Sciatic nerve (tissue), 2 donors: ENCODE measurements at regions not wholly inside any gene's neighbourhood (a gene's known extent, or its start where the extent isn't known, plus 50 kb on each side); places are given as distances from the start of the nearest gene placed in this dataset.

Source experiments
- ATAC-seq: fragments of 200-7000 bp; cut with Tn5 transposase; one replicate; pipeline ENCODE4 v1.9.1; 2020; ENCODE audit warnings: mild to moderate bottlenecking, moderate library complexity
- DNase-seq: peaks from one replicate; pipeline ENCODE4 v3.0.0-alpha.2; 2020; ENCODE audit warnings: low spot score
- intact Hi-C: fragments of 100-400 bp; cut with DNase I; formaldehyde crosslinking; loops from one replicate; pipeline ENCODE4 v1.14.2; 2022
- donor health status: DM: no; HTN: no; CAD: no.
- donor health status: DM: no; HTN: no; CAD: no.

GRCh38 chr2:56086336-56086735 lies 97.5 kb upstream of the CCDC85A start:
- intact Hi-C loops: no loop called here
- ATAC-seq (no peak), DNase-seq (no peak)

GRCh38 chr2:56088411-56088810 lies 95.4 kb upstream of the CCDC85A start:
- intact Hi-C loops: no loop called here
- ATAC-seq: no peak
- DNase-seq: no peak

- no peak for ATAC-seq
- intact Hi-C loops: no loop called here
- DNase-seq: no peak
These were observed 93.9 kb upstream of the CCDC85A start for GRCh38 chr2:56089931-56090330.

DNA sequence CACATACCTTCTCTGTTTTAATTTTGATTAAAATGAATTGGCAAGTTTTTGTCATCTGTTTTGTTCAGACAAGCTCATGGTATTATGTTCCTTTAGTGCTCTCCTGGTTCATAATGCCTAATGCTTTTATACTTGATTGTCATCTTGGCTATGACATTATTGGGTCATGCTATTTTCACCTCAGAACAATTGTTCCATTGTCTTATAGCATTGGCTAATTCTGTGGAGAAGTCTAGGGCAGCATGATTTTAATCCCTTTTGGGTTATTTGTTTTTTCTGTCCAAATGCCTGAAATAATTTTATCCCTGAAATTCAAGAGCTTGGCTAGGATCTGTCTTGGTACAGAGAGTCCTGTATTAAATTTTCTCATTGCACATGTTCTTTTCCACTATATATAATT lies 83.8 kb upstream of the CCDC85A start:
- DNase-seq (no peak), ATAC-seq (no peak)
- intact Hi-C loops: no loop called here

DNA sequence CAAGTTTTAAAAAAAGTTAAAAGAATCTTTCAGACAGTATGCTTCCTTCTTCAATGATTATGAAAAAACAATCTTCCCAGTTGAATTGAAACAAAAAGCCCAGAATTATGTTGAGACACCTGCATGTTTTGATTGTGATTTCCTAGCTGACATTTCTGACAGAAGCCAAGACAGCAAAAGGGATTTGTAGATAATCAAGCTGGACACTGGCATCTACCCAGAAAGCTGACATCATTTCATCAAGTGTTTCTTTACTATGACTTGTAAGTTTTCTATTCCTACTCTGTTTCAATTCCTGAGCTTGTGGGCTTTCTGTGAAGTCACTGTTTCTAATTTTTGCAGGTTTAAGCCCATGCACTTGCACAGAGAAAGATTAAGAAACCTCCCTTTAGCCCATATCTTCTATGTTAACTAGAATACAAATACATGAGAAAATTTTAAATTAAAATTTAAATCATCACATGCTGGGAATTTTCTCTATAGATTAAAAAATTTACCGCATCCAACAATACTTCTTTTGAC lies 82.9 kb upstream of the CCDC85A start:
- intact Hi-C loops: no loop called here
- DNase-seq: no peak
- no peak for ATAC-seq

GRCh38 chr2:56102098-56102497 lies 81.7 kb upstream of the CCDC85A start:
- DNase-seq (no peak), ATAC-seq (no peak)
- intact Hi-C loops: no loop called here

GRCh38 chr2:56102866-56103265 lies 80.9 kb upstream of the CCDC85A start:
- ATAC-seq (no peak), DNase-seq (no peak)
- intact Hi-C loops: no loop called here

DNA sequence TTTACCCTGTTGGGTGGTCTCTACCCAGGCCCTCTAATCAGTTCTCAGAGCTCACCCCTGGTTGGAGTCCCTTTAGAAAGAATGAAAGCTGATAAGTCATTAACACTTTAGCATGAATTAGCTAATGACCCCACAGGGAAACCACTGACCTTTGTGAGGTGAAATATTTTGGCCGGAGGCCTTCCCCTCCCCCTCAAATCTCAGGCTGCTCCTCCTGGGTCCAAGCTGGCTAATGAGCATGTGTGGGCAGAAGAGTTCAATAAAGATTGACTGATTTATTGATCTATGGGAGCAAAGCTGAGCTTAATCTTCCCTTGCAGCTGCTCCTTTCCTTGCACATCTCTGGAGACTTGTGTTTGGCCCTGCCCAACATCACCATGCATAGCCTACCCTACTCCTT lies 78.8 kb upstream of the CCDC85A start:
- intact Hi-C loops: no loop called here
- no peak for ATAC-seq
- no peak for DNase-seq

GRCh38 chr2:56107502-56108220 lies 76.1 kb upstream of the CCDC85A start:
- ATAC-seq (no peak), DNase-seq (no peak)
- intact Hi-C loops: no loop called here

DNA sequence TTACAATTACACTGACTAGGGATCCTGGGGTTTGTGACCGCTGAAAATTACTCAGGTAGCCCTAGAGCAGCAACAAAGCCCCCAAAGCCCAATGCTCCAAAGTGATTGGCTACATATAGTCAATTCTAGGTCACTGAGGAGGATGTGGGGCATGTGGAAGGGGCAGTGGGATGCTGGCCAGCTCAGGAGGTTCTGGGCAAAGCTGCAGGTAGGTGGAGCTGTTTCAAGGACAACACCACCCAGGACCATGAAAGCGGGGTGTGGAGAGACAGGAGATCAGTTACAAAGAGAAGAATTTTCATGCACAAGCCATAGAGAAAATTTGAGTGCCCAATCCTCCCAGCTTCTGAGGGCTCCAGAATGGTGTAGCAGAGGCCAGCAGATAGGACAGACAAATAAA lies 75.0 kb upstream of the CCDC85A start:
- intact Hi-C loops: no loop called here
- DNase-seq (no peak), ATAC-seq (no peak)

- intact Hi-C loops: no loop called here
- DNase-seq (no peak), ATAC-seq (no peak)
These were observed 73.8 kb upstream of the CCDC85A start for GRCh38 chr2:56109994-56110393.

DNA sequence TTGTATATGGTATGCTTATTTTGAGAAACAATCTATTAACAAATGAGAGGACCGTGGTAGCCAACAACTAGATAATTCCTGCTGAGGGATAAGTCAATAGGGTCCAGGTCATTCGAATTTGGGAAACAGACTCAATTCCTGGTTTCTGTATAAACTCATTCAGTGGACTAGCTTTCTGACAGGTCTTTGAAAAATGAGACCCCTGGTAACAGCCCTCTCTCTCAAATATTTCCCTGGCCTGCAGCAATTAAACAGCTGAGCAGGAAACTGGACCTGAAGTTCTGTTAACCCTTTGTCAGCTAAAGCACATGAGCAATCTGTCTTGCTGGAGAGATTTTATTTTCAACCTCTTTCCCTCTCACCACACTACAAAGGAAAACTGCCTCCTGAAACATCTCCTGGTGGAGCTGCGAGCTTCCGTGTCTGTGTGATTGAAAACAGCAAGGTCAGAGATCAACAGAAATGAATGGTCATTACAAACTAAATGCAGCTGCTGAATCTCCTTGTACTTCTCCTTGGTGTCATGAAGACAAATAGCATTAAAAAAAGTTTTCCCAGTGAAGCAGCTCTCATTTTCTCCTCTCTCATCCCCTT lies 70.3 kb upstream of the CCDC85A start:
- intact Hi-C loops: no loop called here
- ATAC-seq (no peak), DNase-seq (no peak)

DNA sequence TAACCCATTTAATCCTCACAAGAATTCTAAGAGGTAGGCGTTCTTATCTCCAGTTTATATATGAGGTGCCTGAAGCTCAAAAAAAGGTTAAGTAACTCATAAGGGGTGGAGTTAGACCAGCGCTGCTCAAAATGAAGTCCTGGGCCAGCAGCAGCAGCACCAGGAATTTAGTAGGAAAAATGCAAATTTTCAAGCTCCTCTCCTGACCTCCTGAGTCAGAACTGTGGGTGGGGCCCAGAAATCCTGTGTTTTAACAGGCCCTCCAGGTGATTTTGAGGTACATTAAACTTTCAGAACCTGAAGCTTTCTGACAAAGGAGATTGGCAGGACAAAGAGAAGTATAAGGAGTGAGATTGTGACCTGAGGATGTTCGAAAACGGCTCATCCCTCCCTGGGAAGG lies 66.0 kb upstream of the CCDC85A start:
- DNase-seq (no peak), ATAC-seq (no peak)
- intact Hi-C loops: no loop called here

GRCh38 chr2:56118474-56118873 lies 65.3 kb upstream of the CCDC85A start:
- no peak for DNase-seq
- ATAC-seq: no peak
- intact Hi-C loops: no loop called here

- ATAC-seq: no peak
- intact Hi-C loops: no loop called here
- DNase-seq: no peak
These were observed 61.8 kb upstream of the CCDC85A start for GRCh38 chr2:56121995-56122394.

GRCh38 chr2:56123538-56123937 lies 60.3 kb upstream of the CCDC85A start:
- DNase-seq (no peak), ATAC-seq (no peak)
- intact Hi-C loops: no loop called here

- ATAC-seq (no peak), DNase-seq (no peak)
These were observed 56.8 kb upstream of the CCDC85A start for GRCh38 chr2:56127010-56127409.

DNA sequence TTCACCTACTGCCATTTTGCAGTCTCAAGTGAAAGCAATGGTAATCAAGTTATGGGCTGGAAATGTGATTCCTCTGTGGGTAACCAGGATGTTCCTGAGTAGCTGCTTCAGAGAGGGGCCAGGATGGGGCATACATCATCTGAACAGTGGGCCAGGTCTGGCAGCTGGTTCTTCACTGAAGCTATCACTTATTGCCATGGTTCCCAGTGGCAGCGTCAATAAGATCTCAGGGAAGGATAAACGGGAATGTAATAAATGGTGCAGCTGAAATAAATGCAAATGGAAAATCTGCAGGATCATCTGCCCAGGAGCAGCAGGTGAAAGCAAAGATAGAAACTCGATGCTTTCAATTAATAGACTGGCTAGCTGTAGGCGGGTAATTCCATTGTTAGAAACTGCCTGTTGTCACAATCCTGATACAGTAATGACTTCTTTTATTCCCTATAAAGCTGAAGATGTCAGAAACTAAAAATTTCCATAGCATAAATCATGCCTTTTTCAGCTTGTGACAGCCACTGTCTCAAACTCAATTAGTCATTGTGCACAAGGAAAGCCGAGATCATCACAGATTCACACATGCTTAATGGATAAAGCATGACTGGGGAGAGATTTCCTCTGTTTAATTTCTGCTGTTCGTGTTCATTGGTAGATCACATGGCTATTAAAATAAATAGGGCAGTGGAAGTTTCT lies 56.2 kb upstream of the CCDC85A start:
- no peak for DNase-seq
- intact Hi-C loops: no loop called here
- ATAC-seq: no peak

More at GRCh38 chr2:56127010-56127409, 56.8 kb upstream of the CCDC85A start:
- intact Hi-C loops: no loop called here

- ATAC-seq (no peak), DNase-seq (no peak)
- intact Hi-C loops: no loop called here
These were observed 55.6 kb upstream of the CCDC85A start for GRCh38 chr2:56128235-56128634.

DNA sequence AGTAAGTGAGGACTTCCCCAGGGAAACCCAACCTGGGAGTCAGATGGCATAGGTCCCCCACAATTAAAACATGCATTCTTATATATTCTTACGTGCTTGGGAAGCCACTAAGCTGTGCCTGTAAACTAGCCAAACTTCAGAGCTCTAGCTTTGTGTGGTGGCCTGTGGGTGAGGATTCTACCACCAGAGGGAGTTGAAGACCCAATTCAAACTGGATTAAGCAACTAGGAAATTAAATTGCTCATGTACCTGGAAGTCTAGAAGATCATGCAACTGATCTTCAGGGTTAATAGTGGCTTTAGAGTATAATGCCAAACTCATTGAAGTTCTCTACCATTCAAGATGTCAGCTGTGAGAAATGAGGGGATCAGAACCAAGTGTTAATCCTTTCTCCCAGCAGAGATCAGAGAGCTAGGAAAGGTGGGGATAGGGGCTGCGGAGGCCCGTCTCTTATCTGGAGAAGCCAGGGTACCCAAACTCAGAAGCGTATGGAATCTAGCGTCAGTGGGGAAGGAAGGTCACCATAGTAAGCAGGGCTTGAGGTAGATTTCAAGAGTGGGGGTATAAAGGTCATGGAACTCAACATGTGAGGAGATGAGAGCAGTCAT lies 53.2 kb upstream of the CCDC85A start:
- ATAC-seq (no peak), DNase-seq (no peak)
- intact Hi-C loops: no loop called here
